Neuronal stem cell (in vitro differentiated cells): ENCODE measurements at regions not wholly inside any gene's neighbourhood (a gene's known extent, or its start where the extent isn't known, plus 50 kb on each side); places are given as distances from the start of the nearest gene placed in this dataset.

ENCODE experiments used
- DNase-seq: peaks from one replicate; pipeline ENCODE4 v3.0.0-alpha.2; 2013; ENCODE audit warnings: low spot score
- H2AFZ ChIP-seq: one replicate; pipeline ENCODE4 v1.6.1; 2013; ENCODE audit warnings: mild to moderate bottlenecking, low read length, inconsistent platforms
- H2AK5ac ChIP-seq: 2 replicates; pipeline ENCODE4 v1.6.1; 2013; ENCODE audit warnings: low read depth, mild to moderate bottlenecking, inconsistent platforms, low read length, moderate library complexity, mixed read lengths
- H2BK120ac ChIP-seq: 2 replicates; pipeline ENCODE4 v1.6.1; 2013; ENCODE audit warnings: low read depth, mild to moderate bottlenecking, inconsistent platforms, low read length, moderate library complexity, mixed read lengths
- H2BK12ac ChIP-seq: one replicate; pipeline ENCODE4 v1.6.1; 2013; ENCODE audit warnings: low read length, inconsistent platforms
- H2BK15ac ChIP-seq: 2 replicates; pipeline ENCODE4 v1.6.1; 2013; ENCODE audit warnings: mild to moderate bottlenecking, low read length, inconsistent platforms, mixed read lengths
- H2BK5ac ChIP-seq: one replicate; pipeline ENCODE4 v1.6.1; 2013; ENCODE audit warnings: inconsistent platforms, mild to moderate bottlenecking, low read length, moderate library complexity
- H3K14ac ChIP-seq: one replicate; pipeline ENCODE4 v1.6.1; 2013; ENCODE audit warnings: low read length, inconsistent platforms
- H3K18ac ChIP-seq: 2 replicates; pipeline ENCODE4 v1.6.1; 2013; ENCODE audit warnings: low read length, inconsistent platforms
- H3K23ac ChIP-seq: 2 replicates; pipeline ENCODE4 v1.6.1; 2013; ENCODE audit warnings: low read depth, mild to moderate bottlenecking, mixed read lengths, low read length, inconsistent platforms; ENCODE audit not compliant: poor library complexity
- H3K27ac ChIP-seq: replicated peaks from 3 replicates; pipeline ENCODE4 v1.5.1; 2013; ENCODE audit warnings: low read length, inconsistent platforms
- H3K27me3 ChIP-seq, 3 experiments: 2 replicates each; pipeline ENCODE4 v1.6.1; 2013; ENCODE audit warnings: low read length in 3 of 3, mild to moderate bottlenecking in 2 of 3, inconsistent platforms in 1 of 3, low read depth in 1 of 3, mixed read lengths in 1 of 3, moderate library complexity in 1 of 3; ENCODE audit not compliant: control insufficient read depth in 3 of 3, insufficient read depth in 3 of 3
- H3K36me3 ChIP-seq, 2 donors: replicated peaks in 1 of 2; 2 replicates each; pipeline ENCODE4 v1.6.1; 2013; ENCODE audit warnings: low read length in 2 of 2; ENCODE audit not compliant: control insufficient read depth in 2 of 2, insufficient read depth in 2 of 2
- H3K4ac ChIP-seq: 2 replicates; pipeline ENCODE4 v1.6.1; 2013; ENCODE audit warnings: inconsistent platforms, mild to moderate bottlenecking, low read length, moderate library complexity
- H3K4me1 ChIP-seq, 2 donors: 1 replicate in 1 of 2; 2 replicates in 1 of 2; pipeline ENCODE4 v1.6.1; 2013; ENCODE audit warnings: low read length in 2 of 2, low read depth in 1 of 2; ENCODE audit not compliant: control insufficient read depth in 2 of 2, insufficient read depth in 1 of 2
- H3K4me2 ChIP-seq: one replicate; pipeline ENCODE4 v1.6.1; 2013; ENCODE audit warnings: mild to moderate bottlenecking, low read length, inconsistent platforms; ENCODE audit not compliant: insufficient read depth, poor library complexity, severe bottlenecking
- H3K4me3 ChIP-seq, 2 donors: 2 replicates each; pipeline ENCODE4 v1.5.1; 2013; ENCODE audit warnings: low read length in 2 of 2, mild to moderate bottlenecking in 2 of 2, inconsistent platforms in 1 of 2, moderate library complexity in 1 of 2
- H3K79me1 ChIP-seq: one replicate; pipeline ENCODE4 v1.6.1; 2013; ENCODE audit warnings: low read depth, mild to moderate bottlenecking, inconsistent platforms, low read length, moderate library complexity
- H3K9ac ChIP-seq: one replicate; pipeline ENCODE4 v1.6.1; 2013; ENCODE audit warnings: mild to moderate bottlenecking, low read depth, low read length, inconsistent platforms; ENCODE audit not compliant: poor library complexity
- H3K9me3 ChIP-seq, 2 donors: replicated peaks in 1 of 2; 2 replicates each; pipeline versions ENCODE3 to v1.6.1; 2013; ENCODE audit warnings: low read length in 2 of 2, mild to moderate bottlenecking in 2 of 2, inconsistent platforms in 1 of 2, low read depth in 1 of 2, mixed read lengths in 1 of 2, moderate library complexity in 1 of 2; ENCODE audit not compliant: control insufficient read depth in 2 of 2, insufficient read depth in 1 of 2
- H4K8ac ChIP-seq: one replicate; pipeline ENCODE4 v1.6.1; 2013; ENCODE audit warnings: low read depth, mild to moderate bottlenecking, inconsistent platforms, low read length, moderate library complexity
- H4K91ac ChIP-seq: one replicate; pipeline ENCODE4 v1.6.1; 2013; ENCODE audit warnings: low read length, low read depth, mild to moderate bottlenecking, inconsistent platforms; ENCODE audit not compliant: poor library complexity
- WGBS, 2 donors: extraction: QIAGEN DNeasy Blood & Tissue Kit; methylation state at CpG; one replicate each; pipeline ENCODE4 v1.1.7; 2013; ENCODE audit warnings: missing lambda C conversion rate in 2 of 2, mixed read lengths in 1 of 2; ENCODE audit not compliant: insufficient read length in 2 of 2, insufficient replicate concordance in 1 of 2; ENCODE audit errors: extremely low coverage in 2 of 2; 5-methylcytosine and 5-hydroxymethylcytosine counted together

GRCh38 chr6:120872262-120872578 lies 462.1 kb downstream of the TBC1D32 start:
- H3K4me3 ChIP-seq = no peak overlapping the region
- no peak overlapping the region for H2AFZ ChIP-seq
- H2BK5ac ChIP-seq = no peak overlapping the region
- no peaks in the 10 kb centered on the region for H3K9me3 ChIP-seq
- H3K4me1 ChIP-seq = no peaks in the 10 kb centered on the region
- no peak overlapping the region for H3K9ac ChIP-seq
- H4K91ac ChIP-seq = no peak overlapping the region
- H3K23ac ChIP-seq = no peak overlapping the region
- H3K4ac ChIP-seq = no peak overlapping the region
- no peak overlapping the region for H3K4me2 ChIP-seq
- H2AK5ac ChIP-seq = no peak overlapping the region
- DNase-seq = no peak
- H3K36me3 ChIP-seq = no peaks in the 10 kb centered on the region
- no peak overlapping the region for H2BK15ac ChIP-seq
- H3K18ac ChIP-seq = peak overlapping the region; percentile 19
- H2BK12ac ChIP-seq = peak overlapping the region; percentile 73
- H3K79me1 ChIP-seq = no peaks in the 10 kb centered on the region
- peak overlapping the region; percentile 82 for H4K8ac ChIP-seq
- no peak overlapping the region for H3K27ac ChIP-seq
- H3K27me3 ChIP-seq = no peaks in the 10 kb centered on the region
- peak overlapping the region; percentile 71 for H3K14ac ChIP-seq
- no CpG with 5 or more reads among the region's 10 CpGs for WGBS, 2 donors
- no peak overlapping the region for H2BK120ac ChIP-seq

GRCh38 chr6:120871416-120872261 lies 462.6 kb downstream of the TBC1D32 start:
- peak overlapping the region; percentile 71 for H3K14ac ChIP-seq
- no peak overlapping the region for H2BK15ac ChIP-seq
- H2BK12ac ChIP-seq = peak overlapping the region; percentile 73
- no CpG with 5 or more reads among the region's 23 CpGs for WGBS, 2 donors
- no peaks in the 10 kb centered on the region for H3K4me1 ChIP-seq
- H3K79me1 ChIP-seq = no peaks in the 10 kb centered on the region
- no peak for DNase-seq
- H4K8ac ChIP-seq = peak overlapping the region; percentile 82
- no peak overlapping the region for H3K27ac ChIP-seq
- H3K9me3 ChIP-seq = no peaks in the 10 kb centered on the region
- no peak overlapping the region for H3K4me2 ChIP-seq
- no peak overlapping the region for H3K4me3 ChIP-seq
- H2AK5ac ChIP-seq = no peak overlapping the region
- no peak overlapping the region for H3K23ac ChIP-seq
- no peak overlapping the region for H2BK5ac ChIP-seq
- no peaks in the 10 kb centered on the region for H3K27me3 ChIP-seq
- no peak overlapping the region for H4K91ac ChIP-seq
- H3K18ac ChIP-seq = peak overlapping the region; percentile 38
- H3K36me3 ChIP-seq = no peaks in the 10 kb centered on the region
- H3K4ac ChIP-seq = no peak overlapping the region
- no peak overlapping the region for H3K9ac ChIP-seq
- no peak overlapping the region for H2BK120ac ChIP-seq
- H2AFZ ChIP-seq = no peak overlapping the region

DNA sequence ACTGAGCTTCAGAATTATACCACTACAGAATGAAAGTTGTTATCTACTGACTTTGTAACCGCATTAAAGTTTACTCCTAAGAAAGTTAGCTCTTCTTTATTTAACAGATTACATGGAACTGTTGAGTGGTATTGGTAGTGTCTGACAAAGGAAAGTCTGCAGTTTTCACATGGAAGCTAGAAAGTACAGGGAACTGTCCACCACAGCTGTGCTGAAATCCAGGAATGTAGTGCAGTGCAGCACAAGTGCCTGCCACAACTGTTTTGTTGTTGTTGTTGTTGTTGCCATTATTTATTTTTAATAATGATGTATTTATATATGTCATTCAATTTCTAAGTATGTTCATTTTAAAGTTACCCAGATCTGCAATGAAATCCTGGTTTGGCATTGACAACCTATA lies 464.9 kb downstream of the TBC1D32 start:
- Histone ChIP-seq H3K4me1 (no peaks in the 10 kb centered on the region), H3K14ac (no peak overlapping the region), H2BK120ac (no peak overlapping the region), H2BK12ac (no peak overlapping the region), H3K36me3 (no peaks in the 10 kb centered on the region), H2BK5ac (no peak overlapping the region), H2BK15ac (no peak overlapping the region), H3K4me3 (no peak overlapping the region), H2AFZ (no peak overlapping the region), H2AK5ac (no peak overlapping the region), H3K18ac (no peak overlapping the region), H3K9ac (no peak overlapping the region), H3K9me3 (no peaks in the 10 kb centered on the region), H3K27ac (no peak overlapping the region), H3K79me1 (no peaks in the 10 kb centered on the region), H4K8ac (no peak overlapping the region), H3K23ac (no peak overlapping the region), H3K27me3 (no peaks in the 10 kb centered on the region), H3K4ac (no peak overlapping the region), H4K91ac (no peak overlapping the region), H3K4me2 (no peak overlapping the region)
- WGBS, 2 donors = no CpG with 5 or more reads among the region's 1 CpG
- peak; percentile 18 for DNase-seq

DNA sequence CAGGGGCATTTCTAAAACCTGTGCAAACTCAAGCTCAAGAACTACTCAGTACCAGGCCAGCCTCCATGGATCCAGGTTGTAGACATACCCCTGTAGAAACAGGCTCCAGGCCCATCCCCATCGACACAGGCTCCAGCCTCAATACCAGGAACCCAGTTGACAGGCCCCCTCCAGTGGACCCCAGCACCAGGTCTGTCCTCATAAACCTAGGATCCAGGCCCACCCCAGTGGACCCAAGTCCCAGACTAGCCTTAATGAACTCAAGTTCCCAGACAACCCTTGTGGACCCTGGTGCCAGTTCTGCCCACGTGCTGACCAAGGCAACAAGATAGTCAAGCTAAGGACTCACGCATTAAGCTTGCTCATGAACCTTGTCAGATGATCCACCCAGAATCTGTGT lies 476.9 kb downstream of the TBC1D32 start:
- Histone ChIP-seq H2BK15ac (no peak overlapping the region), H3K18ac (no peak overlapping the region), H3K9me3 (no peaks in the 10 kb centered on the region), H2AK5ac (no peak overlapping the region), H2BK12ac (no peak overlapping the region), H2AFZ (no peak overlapping the region), H3K9ac (no peak overlapping the region), H3K23ac (no peak overlapping the region), H3K14ac (no peak overlapping the region), H3K4me3 (no peak overlapping the region), H4K8ac (no peak overlapping the region), H3K4ac (no peak overlapping the region), H2BK120ac (no peak overlapping the region), H2BK5ac (no peak overlapping the region), H3K79me1 (no peaks in the 10 kb centered on the region), H3K27me3 (no peaks in the 10 kb centered on the region), H3K27ac (no peak overlapping the region), H3K36me3 (no peaks in the 10 kb centered on the region), H3K4me2 (no peak overlapping the region), H3K4me1 (no peaks in the 10 kb centered on the region), H4K91ac (no peak overlapping the region)
- no peak for DNase-seq
- WGBS, 2 donors = no CpG with 5 or more reads among the region's 3 CpGs
